Duodenal mucosa (tissue), 2 donors: ENCODE measurements at regions not wholly inside any gene's neighbourhood (a gene's known extent, or its start where the extent isn't known, plus 50 kb on each side); places are given as distances from the start of the nearest gene placed in this dataset.
"Not testable (repeated sequence)": the region's sequence is repeated elsewhere in the genome, so short reads cannot be mapped to it uniquely, and the experiment has no call there.

Experiments
- H3K27ac ChIP-seq: one replicate; pipeline ENCODE4 v1.7.0; 2013; ENCODE audit warnings: low read depth, low read length
- H3K27me3 ChIP-seq, 2 donors: one replicate each; pipeline ENCODE4 v1.7.0; 2013; ENCODE audit warnings: low read length in 2 of 2, control low read depth in 1 of 2; ENCODE audit not compliant: insufficient read depth in 2 of 2, control insufficient read depth in 1 of 2
- H3K36me3 ChIP-seq, 2 donors: one replicate each; pipeline ENCODE4 v1.7.0; 2013; ENCODE audit warnings: low read length in 2 of 2, control low read depth in 1 of 2; ENCODE audit not compliant: insufficient read depth in 2 of 2, control insufficient read depth in 1 of 2
- H3K4me1 ChIP-seq, 2 donors: one replicate each; pipeline ENCODE4 v1.7.0; 2013; ENCODE audit warnings: low read length in 2 of 2, control low read depth in 1 of 2; ENCODE audit not compliant: insufficient read depth in 2 of 2, control insufficient read depth in 1 of 2
- H3K4me3 ChIP-seq, 2 donors: one replicate each; pipeline ENCODE4 v1.7.0; 2013; ENCODE audit warnings: low read length in 2 of 2, low read depth in 1 of 2
- H3K9ac ChIP-seq, 2 donors: one replicate each; pipeline ENCODE4 v1.7.0; 2013; ENCODE audit warnings: low read length in 2 of 2, low read depth in 1 of 2
- H3K9me3 ChIP-seq, 2 donors: one replicate each; pipeline ENCODE4 v1.7.0; 2013; ENCODE audit warnings: low read length in 2 of 2, control low read depth in 1 of 2; ENCODE audit not compliant: control insufficient read depth in 1 of 2

DNA sequence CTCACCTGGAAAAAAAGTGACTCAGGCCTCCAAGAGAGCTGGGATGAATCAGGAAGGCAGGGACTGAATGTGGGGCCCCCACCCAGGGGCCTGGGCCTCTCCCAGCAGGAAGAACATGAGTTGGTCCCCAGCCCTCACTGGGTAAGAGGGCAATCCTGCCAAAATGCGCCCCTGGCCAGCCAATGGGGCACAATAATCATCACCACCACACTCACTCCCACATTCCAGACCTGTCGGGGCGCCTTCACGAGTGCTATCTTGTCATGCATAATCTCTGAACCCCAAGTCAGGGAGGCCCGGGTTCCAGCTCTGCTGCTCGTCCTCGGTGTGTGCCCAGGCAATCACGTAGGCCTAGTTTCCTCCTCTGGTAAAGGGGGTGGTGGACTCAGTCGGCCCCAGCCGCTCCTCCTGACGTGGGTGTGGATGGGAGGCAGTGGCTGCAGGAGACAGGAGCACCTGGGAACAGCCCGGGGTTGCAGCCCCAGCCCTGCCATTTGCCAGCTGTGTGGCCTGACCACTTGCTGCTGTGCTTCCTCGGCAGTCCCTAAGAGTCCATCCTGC lies 115.1 kb downstream of the CYP26B1 start:
- H3K27ac ChIP-seq = no peak overlapping the region
- no peak overlapping the region for H3K9ac ChIP-seq
- H3K36me3 ChIP-seq = no peaks in the 10 kb centered on the region
- H3K27me3 ChIP-seq = no peaks in the 10 kb centered on the region
- H3K9me3 ChIP-seq = no peaks in the 10 kb centered on the region
- no peaks in the 10 kb centered on the region for H3K4me1 ChIP-seq
- H3K4me3 ChIP-seq = no peak overlapping the region

DNA sequence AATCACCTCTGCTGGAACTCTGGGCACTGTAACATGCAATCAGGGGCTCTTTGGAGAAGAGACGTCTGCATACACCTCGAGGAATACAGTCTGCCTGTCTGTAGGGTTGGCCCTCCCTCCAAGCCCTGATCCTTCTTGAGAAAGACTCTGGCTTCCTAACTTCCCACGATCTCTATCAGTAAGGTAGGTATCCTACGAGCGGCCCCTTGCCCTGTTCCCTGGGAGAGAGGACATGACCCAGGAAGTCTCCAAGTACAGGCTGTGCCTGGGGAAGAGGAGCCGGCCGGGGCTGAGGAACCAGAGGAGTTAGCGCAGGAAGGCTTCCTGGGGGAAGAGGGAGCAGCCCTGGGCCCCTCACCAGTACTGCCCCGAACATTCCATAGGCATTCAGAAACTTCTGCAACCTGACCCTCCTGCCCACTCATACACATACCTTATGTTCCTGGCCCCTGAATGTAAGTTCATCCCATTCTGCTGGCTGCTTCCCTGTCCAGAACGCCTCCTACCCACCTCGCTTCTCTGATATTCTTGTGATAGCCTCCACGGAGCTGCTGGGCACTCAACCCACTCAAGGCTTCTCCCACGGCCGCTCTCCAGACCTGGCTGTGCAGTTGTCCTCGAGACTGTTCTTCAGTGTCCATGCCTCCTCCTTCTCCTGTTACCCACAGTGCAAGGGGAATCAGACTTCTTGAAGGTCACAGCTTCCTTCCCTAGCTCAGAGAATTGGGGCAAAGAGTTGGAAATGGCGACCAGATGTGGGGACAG lies 116.1 kb downstream of the CYP26B1 start:
- no peak overlapping the region for H3K27ac ChIP-seq
- no peak overlapping the region for H3K9ac ChIP-seq
- no peaks in the 10 kb centered on the region for H3K9me3 ChIP-seq

DNA sequence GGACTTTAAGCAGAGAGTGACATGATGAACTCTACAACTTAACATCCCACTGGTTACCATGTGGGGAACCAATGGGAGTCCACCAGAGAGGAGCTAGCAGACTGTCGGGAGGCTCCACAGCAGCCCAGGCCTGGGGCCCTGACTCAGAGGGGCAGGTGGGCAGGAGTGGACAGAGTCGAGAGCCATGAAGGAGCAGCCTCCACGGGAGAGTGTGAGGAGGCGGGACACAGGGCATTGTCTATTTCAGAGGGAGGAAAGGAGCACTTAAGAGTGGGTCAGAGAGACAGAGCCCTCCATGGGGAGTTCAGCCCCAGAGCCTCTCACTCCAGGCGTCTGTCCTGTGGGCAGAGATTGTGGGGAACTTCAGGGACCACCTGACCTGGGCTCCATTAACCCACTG lies 118.7 kb downstream of the CYP26B1 start:
- H3K27me3 ChIP-seq = no peaks in the 10 kb centered on the region
- H3K4me3 ChIP-seq = no peak overlapping the region
- no peak overlapping the region for H3K9ac ChIP-seq

More for the DNA sequence above, 116.1 kb downstream of the CYP26B1 start:
- Histone ChIP-seq H3K36me3 (no peaks in the 10 kb centered on the region), H3K27me3 (no peaks in the 10 kb centered on the region), H3K4me3 (no peak overlapping the region), H3K4me1 (no peaks in the 10 kb centered on the region)

GRCh38 chr2:72028351-72028995 lies 119.2 kb downstream of the CYP26B1 start:
- H3K9ac ChIP-seq = no peak overlapping the region
- no peaks in the 10 kb centered on the region for H3K27me3 ChIP-seq
- no peak overlapping the region for H3K27ac ChIP-seq
- no peak overlapping the region for H3K4me3 ChIP-seq
- no peaks in the 10 kb centered on the region for H3K9me3 ChIP-seq
- H3K4me1 ChIP-seq = no peaks in the 10 kb centered on the region
- no peaks in the 10 kb centered on the region for H3K36me3 ChIP-seq

More for the DNA sequence above, 118.7 kb downstream of the CYP26B1 start:
- H3K36me3 ChIP-seq = no peaks in the 10 kb centered on the region
- H3K4me1 ChIP-seq = no peaks in the 10 kb centered on the region
- H3K9me3 ChIP-seq = no peaks in the 10 kb centered on the region
- H3K27ac ChIP-seq = no peak overlapping the region

GRCh38 chr2:72027426-72028161 lies 120.1 kb downstream of the CYP26B1 start:
- no peaks in the 10 kb centered on the region for H3K9me3 ChIP-seq
- H3K9ac ChIP-seq = no peak overlapping the region
- H3K4me1 ChIP-seq = no peaks in the 10 kb centered on the region
- H3K27me3 ChIP-seq = no peaks in the 10 kb centered on the region
- no peak overlapping the region for H3K27ac ChIP-seq
- no peak overlapping the region for H3K4me3 ChIP-seq
- H3K36me3 ChIP-seq = no peaks in the 10 kb centered on the region

GRCh38 chr2:72026819-72027425 lies 120.7 kb downstream of the CYP26B1 start:
- no peaks in the 10 kb centered on the region for H3K4me1 ChIP-seq
- H3K27me3 ChIP-seq = no peaks in the 10 kb centered on the region
- H3K27ac ChIP-seq = no peak overlapping the region
- H3K4me3 ChIP-seq = no peak overlapping the region
- no peaks in the 10 kb centered on the region for H3K9me3 ChIP-seq
- no peak overlapping the region for H3K9ac ChIP-seq
- H3K36me3 ChIP-seq = no peaks in the 10 kb centered on the region

DNA sequence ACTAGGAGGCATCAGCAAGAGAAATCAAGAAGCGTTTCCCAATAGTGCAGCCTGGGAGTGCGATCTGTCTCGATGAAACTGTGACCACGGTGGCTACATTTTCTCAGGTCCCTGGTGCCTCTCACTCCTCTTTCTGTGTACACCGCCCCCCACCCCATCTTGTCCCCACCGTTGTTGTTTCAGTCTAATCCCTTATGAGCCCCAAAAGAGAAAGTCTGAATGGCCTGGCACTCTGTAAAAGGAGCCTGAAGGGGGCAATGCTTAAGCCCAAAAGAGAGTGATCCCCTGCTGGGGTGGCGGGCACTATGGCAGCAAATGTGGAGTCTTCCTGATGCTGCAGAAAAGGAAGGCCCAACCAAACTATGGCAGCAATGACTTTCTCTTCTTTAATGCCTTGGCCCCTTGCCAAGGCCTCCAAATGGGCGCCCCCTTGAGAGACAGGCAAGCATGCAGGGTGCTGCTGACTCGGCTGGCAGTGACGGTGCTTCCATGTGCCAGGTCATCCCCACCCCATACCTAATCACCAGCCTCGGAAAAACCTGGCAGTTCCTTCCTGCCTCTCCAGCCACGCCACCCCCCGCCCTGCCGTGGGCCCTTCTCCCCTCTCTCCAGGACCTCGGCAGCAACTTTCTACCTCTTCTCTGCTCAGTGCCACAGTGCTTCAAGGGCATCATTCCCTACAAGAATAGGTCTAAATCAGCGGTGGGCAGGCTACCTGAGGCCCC lies 123.0 kb downstream of the CYP26B1 start:
- H3K36me3 ChIP-seq = no peaks in the 10 kb centered on the region
- no peaks in the 10 kb centered on the region for H3K9me3 ChIP-seq
- no peak overlapping the region for H3K4me3 ChIP-seq
- no peak overlapping the region for H3K27ac ChIP-seq
- no peak overlapping the region for H3K9ac ChIP-seq
- no peaks in the 10 kb centered on the region for H3K4me1 ChIP-seq
- H3K27me3 ChIP-seq = no peaks in the 10 kb centered on the region

GRCh38 chr2:72023678-72024390 lies 123.8 kb downstream of the CYP26B1 start:
- Histone ChIP-seq H3K27me3 (no peaks in the 10 kb centered on the region), H3K9ac (no peak overlapping the region), H3K9me3 (no peaks in the 10 kb centered on the region), H3K4me1 (no peaks in the 10 kb centered on the region), H3K4me3 (no peak overlapping the region), H3K27ac (no peak overlapping the region), H3K36me3 (no peaks in the 10 kb centered on the region)

DNA sequence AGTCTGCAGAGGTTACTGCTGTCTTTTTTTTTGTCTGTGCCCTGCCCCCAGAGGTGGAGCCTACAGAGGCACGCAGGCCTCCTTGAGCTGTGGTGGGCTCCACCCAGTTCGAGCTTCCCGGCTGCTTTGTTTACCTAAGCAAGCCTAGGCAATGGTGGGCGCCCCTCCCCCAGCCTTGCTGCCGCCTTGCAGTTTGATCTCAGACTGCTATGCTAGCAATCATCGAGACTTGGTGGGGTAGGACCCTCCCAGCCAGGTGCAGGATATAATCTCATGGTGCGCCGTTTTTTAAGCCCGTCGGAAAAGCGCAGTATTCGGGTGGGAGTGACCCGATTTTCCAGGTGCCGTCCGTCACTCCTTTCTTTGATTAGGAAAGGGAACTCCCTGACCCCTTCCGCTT lies 126.3 kb downstream of the CYP26B1 start:
- H3K27ac ChIP-seq, H3K4me1 ChIP-seq, H3K36me3 ChIP-seq, H3K9me3 ChIP-seq, H3K27me3 ChIP-seq, H3K4me3 ChIP-seq, H3K9ac ChIP-seq: not testable (repeated sequence)
